CD4-positive, alpha-beta T cell (primary cell): ENCODE measurements at regions not wholly inside any gene's neighbourhood (a gene's known extent, or its start where the extent isn't known, plus 50 kb on each side); places are given as distances from the start of the nearest gene placed in this dataset.
A peak's percentile ranks its signal among the peaks of the same experiment; 100 is the strongest.
"Not testable (repeated sequence)": the region's sequence is repeated elsewhere in the genome, so short reads cannot be mapped to it uniquely, and the experiment has no call there.

Experiments
- ATAC-seq: fragments of 200-7000 bp; cut with Tn5 transposase; one replicate; pipeline ENCODE4 v1.10.0; 2022; ENCODE audit warnings: mild to moderate bottlenecking; ENCODE audit not compliant: poor library complexity
- CTCF ChIA-PET: fragments of 350-600 bp; sonication (Branson Sonifier 250); formaldehyde crosslinking; loops from one replicate; lab custom pipeline; 2021; ENCODE audit warnings: antibody characterized with exemption, inconsistent platforms; lab: Charles Lee
- POLR2A ChIA-PET: fragments of 350-600 bp; sonication (Branson Sonifier 250); formaldehyde crosslinking; loops from one replicate; lab custom pipeline; 2021; ENCODE audit warnings: antibody characterized with exemption, inconsistent platforms; lab: Charles Lee
- DNase-seq, 14 experiments: peaks; one replicate each; pipeline ENCODE4 v3.0.0-alpha.2; 2013 to 2020; ENCODE audit warnings: mixed read lengths in 2 of 14
- H3K27ac ChIP-seq, 2 donors: one replicate each; pipeline versions ENCODE4 v1.5.1 to v1.7.0; 2013; ENCODE audit warnings: low read length in 2 of 2, low read depth in 1 of 2, mild to moderate bottlenecking in 1 of 2
- H3K27me3 ChIP-seq, 2 experiments: 1 replicate in 1 of 2; 2 replicates in 1 of 2; pipeline versions ENCODE4 v1.6.1 to v1.7.0; 2013; ENCODE audit warnings: low read length in 2 of 2, control low read depth in 1 of 2, mild to moderate bottlenecking in 1 of 2, moderate library complexity in 1 of 2; ENCODE audit not compliant: insufficient read depth in 2 of 2, control insufficient read depth in 1 of 2
- H3K36me3 ChIP-seq: one replicate; pipeline ENCODE4 v1.6.1; 2013; ENCODE audit warnings: low read length, control low read depth; ENCODE audit not compliant: insufficient read depth
- H3K4me1 ChIP-seq: one replicate; pipeline ENCODE4 v1.6.1; 2013; ENCODE audit warnings: low read length, control low read depth; ENCODE audit not compliant: insufficient read depth
- H3K4me3 ChIP-seq: one replicate; pipeline ENCODE4 v1.5.1; 2013; ENCODE audit warnings: mild to moderate bottlenecking, low read length, moderate library complexity
- H3K9me3 ChIP-seq, 2 experiments: 1 replicate in 1 of 2; 2 replicates in 1 of 2; pipeline versions ENCODE4 v1.6.1 to v1.7.0; 2013; ENCODE audit warnings: low read length in 2 of 2, mild to moderate bottlenecking in 2 of 2, control low read depth in 1 of 2, moderate library complexity in 1 of 2; ENCODE audit not compliant: control insufficient read depth in 1 of 2, insufficient read depth in 1 of 2
- H3K27ac Mint-ChIP-seq: one replicate; pipeline ENCODE4 v1.8.0; 2020; ENCODE audit warnings: mixed read lengths
- H3K27me3 Mint-ChIP-seq: one replicate; pipeline ENCODE4 v1.8.0; 2021; ENCODE audit warnings: mixed read lengths
- H3K36me3 Mint-ChIP-seq: one replicate; pipeline ENCODE4 v1.8.0; 2021; ENCODE audit warnings: low read depth, mixed read lengths
- H3K4me1 Mint-ChIP-seq: one replicate; pipeline ENCODE4 v1.8.0; 2021; ENCODE audit warnings: low read depth, mixed read lengths
- H3K4me3 Mint-ChIP-seq: one replicate; pipeline ENCODE4 v1.8.0; 2020; ENCODE audit warnings: mild to moderate bottlenecking, mixed read lengths
- H3K9me3 Mint-ChIP-seq: one replicate; pipeline ENCODE4 v1.8.0; 2020; ENCODE audit warnings: mixed read lengths
- intact Hi-C, 2 experiments: fragments of 100-400 bp; cut with DNase I in 1 of 2; cut with micrococcal nuclease in 1 of 2; formaldehyde crosslinking; loops; one replicate each; pipeline versions ENCODE4 v1.15.1 to v1.9.0; 2023 to 2025; cut with DNase I, micrococcal nuclease

DNA sequence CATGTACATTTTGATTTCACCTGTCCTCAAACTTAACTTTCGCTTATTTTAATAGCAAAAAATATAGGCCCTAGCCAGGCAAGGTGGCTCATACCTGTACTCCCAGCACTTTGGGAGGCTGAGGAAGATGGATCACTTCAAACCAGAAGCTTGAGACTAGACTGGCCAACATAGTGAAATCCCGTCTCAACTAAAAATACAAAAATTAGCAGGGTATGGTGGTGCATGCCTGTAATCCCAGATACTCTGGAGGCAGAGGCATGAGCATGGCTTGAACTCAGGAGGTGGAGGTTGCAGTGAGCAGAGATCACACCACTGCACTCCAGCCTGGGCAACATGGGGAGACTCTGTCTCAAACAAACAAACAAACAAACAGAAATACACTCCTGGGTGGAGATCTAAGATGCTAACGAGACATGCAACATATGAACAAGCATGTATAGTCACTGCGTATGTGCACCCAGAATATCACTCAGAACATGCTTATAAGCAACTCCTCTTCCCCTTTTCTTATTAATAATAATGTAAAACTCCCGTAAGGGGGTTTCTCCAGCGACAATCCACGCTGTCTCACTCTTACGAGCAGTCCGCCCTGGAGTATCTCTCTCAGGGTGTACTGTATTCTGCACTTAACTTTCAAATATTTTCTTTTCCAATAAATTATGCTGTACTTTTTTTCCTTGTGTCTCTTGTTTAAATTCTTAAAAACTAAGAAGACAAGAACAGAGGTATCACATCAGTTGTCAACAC, 4144.9 kb upstream of the TPTE start:
- POLR2A ChIA-PET, CTCF ChIA-PET, H3K4me1 ChIP-seq, ATAC-seq, H3K27ac ChIP-seq, H3K9me3 Mint-ChIP-seq, H3K9me3 ChIP-seq, H3K27ac Mint-ChIP-seq, H3K27me3 Mint-ChIP-seq, H3K27me3 ChIP-seq, intact Hi-C loops, H3K36me3 ChIP-seq, H3K4me3 ChIP-seq, H3K36me3 Mint-ChIP-seq, H3K4me1 Mint-ChIP-seq, H3K4me3 Mint-ChIP-seq: not testable (repeated sequence)
- peak in 2 of 14 experiments; percentile 1 to 25 for DNase-seq
